Thyroid gland (tissue), 4 donors: ENCODE measurements at regions not wholly inside any gene's neighbourhood (a gene's known extent, or its start where the extent isn't known, plus 50 kb on each side); places are given as distances from the start of the nearest gene placed in this dataset.

Experiments used
- CTCF ChIP-seq, 6 experiments: fragments of 200-600 bp in 3 of 6; fragments of 450-650 bp in 3 of 6; sonication (generic) in 3 of 6; IDR thresholded peaks; one replicate each; pipeline ENCODE4 v1.5.1; 2016 to 2019; ENCODE audit warnings: antibody characterized with exemption in 6 of 6, mild to moderate bottlenecking in 2 of 6, inconsistent platforms in 1 of 6, moderate library complexity in 1 of 6
- POLR2A ChIP-seq, 2 donors: fragments of 450-650 bp; IDR thresholded peaks; one replicate each; pipeline ENCODE4 v1.6.1; 2017; ENCODE audit warnings: antibody characterized with exemption in 2 of 2, mild to moderate bottlenecking in 2 of 2, moderate library complexity in 1 of 2

- TF ChIP-seq CTCF (IDR thresholded peaks at IDR 0.05) (no peak), POLR2A (IDR thresholded peaks at IDR 0.05) (no peak)
Measured at GRCh38 chr10:42898037-42898960, 115.7 kb downstream of the BMS1 start.
